ENCODE measurements at regions not wholly inside any gene's neighbourhood (a gene's known extent, or its start where the extent isn't known, plus 50 kb on each side); places are given as distances from the start of the nearest gene placed in this dataset.

GRCh38 chr18:45198526-45198925 lies 416.8 kb upstream of the SLC14A2 start:
- no TSS peak for BruUV-seq (replicated peaks)
- H3K4me2 ChIP-seq (ENCODE audit: low read length): no peak overlapping the region
- H3K27ac ChIP-seq (ENCODE audit: low read length): peak overlapping the region; percentile 96
- no peaks in the 10 kb centered on the region for H3K36me3 ChIP-seq (ENCODE audit: low read depth, low read length)
- no peaks in the 10 kb centered on the region for H4K20me1 ChIP-seq (ENCODE audit: low read length)
- peaks cover 33% of the 10 kb centered on the region for H3K4me1 ChIP-seq (ENCODE audit: insufficient read depth, low read length)
- ChIA-PET POLR2A (ENCODE audit: unreplicated experiment) (no interaction called here), CTCF (no interaction called here)
- H3K9me3 ChIP-seq (ENCODE audit: low read length): no peaks in the 10 kb centered on the region
- peak overlapping the region; percentile 63; the same call in 1 of the 2 replicates for H3K9ac ChIP-seq (ENCODE audit: low read length)
- H3K79me2 ChIP-seq (ENCODE audit: low read length): no peaks in the 10 kb centered on the region
- ATAC-seq (no peak), DNase-seq (no peak)
- no peaks in the 10 kb centered on the region for H3K9me2 ChIP-seq (replicated peaks; ENCODE audit: low read length)
- H3K4me3 ChIP-seq (ENCODE audit: low read length): no peak overlapping the region
- H2AFZ ChIP-seq (ENCODE audit: low read length): no peak overlapping the region
- intact Hi-C loops (cut with micrococcal nuclease): no loop called here
- TF ChIP-seq EZH2phosphoT487 (IDR thresholded peaks at IDR 0.05; ENCODE audit: borderline replicate concordance, low read length) (no peak), EZH2 (IDR thresholded peaks at IDR 0.05; ENCODE audit: low read length, unreplicated experiment) (no peak), CTCF (conservative IDR thresholded peaks at IDR 0.05; ENCODE audit: low read depth, low read length) (no peak)
- no peaks in the 10 kb centered on the region for H3F3A ChIP-seq (ENCODE audit: low read length, unreplicated experiment)
- H3K27me3 ChIP-seq (ENCODE audit: low read length): no peaks in the 10 kb centered on the region

- H3K4me1 ChIP-seq (ENCODE audit: insufficient read depth, low read length): peaks cover 31% of the 10 kb centered on the region
- H3K9me3 ChIP-seq (ENCODE audit: low read length): no peaks in the 10 kb centered on the region
- H3F3A ChIP-seq (ENCODE audit: low read length, unreplicated experiment): no peaks in the 10 kb centered on the region
- intact Hi-C loops (cut with micrococcal nuclease): no loop called here
- no peak overlapping the region for H3K4me3 ChIP-seq (ENCODE audit: low read length)
- H3K27me3 ChIP-seq (ENCODE audit: low read length): no peaks in the 10 kb centered on the region
- no peak overlapping the region for H3K4me2 ChIP-seq (ENCODE audit: low read length)
- no peak overlapping the region; the same call in 1 of the 2 replicates for H3K9ac ChIP-seq (ENCODE audit: low read length)
- H3K27ac ChIP-seq (ENCODE audit: low read length): peak overlapping the region; percentile 87
- BruUV-seq (replicated peaks): no TSS peak
- no peak overlapping the region for H2AFZ ChIP-seq (ENCODE audit: low read length)
- DNase-seq: no peak
- no peaks in the 10 kb centered on the region for H4K20me1 ChIP-seq (ENCODE audit: low read length)
- no peak for TF ChIP-seq EZH2phosphoT487 (IDR thresholded peaks at IDR 0.05; ENCODE audit: borderline replicate concordance, low read length)
- no peak for TF ChIP-seq CTCF (conservative IDR thresholded peaks at IDR 0.05; ENCODE audit: low read depth, low read length)
- TF ChIP-seq EZH2 (IDR thresholded peaks at IDR 0.05; ENCODE audit: low read length, unreplicated experiment): no peak
- no peaks in the 10 kb centered on the region for H3K9me2 ChIP-seq (replicated peaks; ENCODE audit: low read length)
- no peaks in the 10 kb centered on the region for H3K36me3 ChIP-seq (ENCODE audit: low read depth, low read length)
- H3K79me2 ChIP-seq (ENCODE audit: low read length): no peaks in the 10 kb centered on the region
- CTCF ChIA-PET: no interaction called here
- ATAC-seq: no peak
- POLR2A ChIA-PET (ENCODE audit: unreplicated experiment): no interaction called here
Observed at GRCh38 chr18:45201029-45201428, 414.2 kb upstream of the SLC14A2 start.

- DNase-seq: peak; percentile 27
- no peaks in the 10 kb centered on the region for H3K9me3 ChIP-seq (ENCODE audit: low read length)
- H3K4me1 ChIP-seq (ENCODE audit: insufficient read depth, low read length): peaks cover 26% of the 10 kb centered on the region
- H4K20me1 ChIP-seq (ENCODE audit: low read length): no peaks in the 10 kb centered on the region
- CTCF ChIA-PET: no interaction called here
- H3F3A ChIP-seq (ENCODE audit: low read length, unreplicated experiment): no peaks in the 10 kb centered on the region
- H3K4me3 ChIP-seq (ENCODE audit: low read length): no peak overlapping the region
- H3K9ac ChIP-seq (ENCODE audit: low read length): peak overlapping the region; percentile 54; the same call in 1 of the 2 replicates
- BruUV-seq (replicated peaks): no TSS peak
- POLR2A ChIA-PET (ENCODE audit: unreplicated experiment): no interaction called here
- intact Hi-C loops (cut with micrococcal nuclease): no loop called here
- no peaks in the 10 kb centered on the region for H3K9me2 ChIP-seq (replicated peaks; ENCODE audit: low read length)
- TF ChIP-seq EZH2phosphoT487 (IDR thresholded peaks at IDR 0.05; ENCODE audit: borderline replicate concordance, low read length) (no peak), EZH2 (IDR thresholded peaks at IDR 0.05; ENCODE audit: low read length, unreplicated experiment) (no peak), CTCF (conservative IDR thresholded peaks at IDR 0.05; ENCODE audit: low read depth, low read length) (no peak)
- ATAC-seq: peak; percentile 54; the same call in 1 of the 2 replicates
- H3K79me2 ChIP-seq (ENCODE audit: low read length): no peaks in the 10 kb centered on the region
- no peaks in the 10 kb centered on the region for H3K27me3 ChIP-seq (ENCODE audit: low read length)
- H3K4me2 ChIP-seq (ENCODE audit: low read length): 0 out of 2 replicates have a peak overlapping the region, but pooled peaks have one; percentile 26
- peak overlapping the region; percentile 87 for H3K27ac ChIP-seq (ENCODE audit: low read length)
- no peaks in the 10 kb centered on the region for H3K36me3 ChIP-seq (ENCODE audit: low read depth, low read length)
- no peak overlapping the region for H2AFZ ChIP-seq (ENCODE audit: low read length)
Observed at GRCh38 chr18:45201489-45201888, 413.8 kb upstream of the SLC14A2 start.

Data from PC-3 (cell line).